Tibial artery (tissue), 4 donors: ENCODE measurements at regions not wholly inside any gene's neighbourhood (a gene's known extent, or its start where the extent isn't known, plus 50 kb on each side); places are given as distances from the start of the nearest gene placed in this dataset.

Experiments
- DNase-seq, 2 donors: peaks; one replicate each; pipeline ENCODE4 v3.0.0-alpha.2; 2019
- H3K27ac ChIP-seq, 2 donors: fragments of 200-600 bp; sonication (generic) in 1 of 2; 1 replicate in 1 of 2; 2 replicates in 1 of 2; pipeline ENCODE4 v1.5.1; 2018 to 2019; ENCODE audit warnings: mild to moderate bottlenecking in 1 of 2
- H3K27me3 ChIP-seq, 2 donors: fragments of 200-600 bp; sonication (generic) in 1 of 2; one replicate each; pipeline versions ENCODE4 v1.5.1 to v1.6.0; 2016 to 2019
- H3K36me3 ChIP-seq, 3 donors: fragments of 200-600 bp; sonication (generic) in 2 of 3; one replicate each; pipeline ENCODE4 v1.5.1; 2016 to 2019; ENCODE audit warnings: mild to moderate bottlenecking in 2 of 3
- H3K4me1 ChIP-seq, 4 donors: fragments of 200-600 bp; sonication (generic) in 2 of 4; 1 replicate in 3 of 4; 2 replicates in 1 of 4; pipeline ENCODE4 v1.5.1; 2016 to 2019
- H3K4me3 ChIP-seq, 2 donors: fragments of 200-600 bp; sonication (generic) in 1 of 2; 1 replicate in 1 of 2; 2 replicates in 1 of 2; pipeline ENCODE4 v1.5.1; 2018 to 2019; ENCODE audit warnings: mild to moderate bottlenecking in 2 of 2
- H3K9me3 ChIP-seq, 3 donors: fragments of 200-600 bp; sonication (generic) in 1 of 3; one replicate each; pipeline ENCODE4 v1.5.1; 2016 to 2019
- intact Hi-C: fragments of 100-400 bp; cut with DNase I; formaldehyde crosslinking; loops from one replicate; pipeline ENCODE4 v1.15.0; 2023; ENCODE audit warnings: low total_unique reads
- TF ChIP-seq, protein P1 (sequence below), 2 experiments: fragments of 200-600 bp in 1 of 2; fragments of 450-650 bp in 1 of 2; IDR thresholded peaks; one replicate each; pipeline ENCODE4 v1.5.1; 2017 to 2019; ENCODE audit warnings: antibody characterized with exemption in 2 of 2, mild to moderate bottlenecking in 1 of 2, moderate library complexity in 1 of 2

DNA sequence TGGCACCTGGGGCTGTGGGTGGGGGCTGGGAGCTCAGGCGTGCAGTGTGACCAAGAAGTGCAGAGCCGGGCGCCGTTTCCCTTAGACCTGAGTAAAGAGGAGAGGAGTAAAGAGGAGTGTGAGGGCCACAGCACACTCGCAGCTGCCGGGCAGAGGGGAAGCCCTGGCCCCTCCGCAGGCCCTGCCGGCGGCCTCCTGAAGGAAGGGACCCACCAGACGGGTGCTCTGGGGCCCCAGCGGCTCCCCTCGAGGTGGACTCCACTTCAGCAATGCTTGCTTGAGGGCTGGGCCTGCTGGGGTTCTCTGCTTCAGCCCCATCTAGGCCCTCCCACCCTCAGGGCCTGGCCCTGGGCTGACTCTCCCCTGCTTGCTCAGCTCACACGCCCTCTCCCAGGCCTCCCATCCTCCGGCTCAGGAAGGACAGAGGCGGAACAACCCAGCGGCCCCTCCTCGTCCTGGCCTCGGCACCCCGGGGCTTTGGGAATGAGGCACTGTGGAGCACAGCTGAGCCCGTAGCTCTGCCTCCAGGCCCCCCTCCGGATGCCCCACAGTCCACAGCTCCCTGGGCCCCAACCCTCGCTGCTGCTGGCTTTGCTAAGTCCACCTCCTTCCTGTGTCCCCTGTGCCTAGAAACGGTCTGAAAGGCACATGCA is 1198.7 kb downstream of the BRD1 start:
- Histone ChIP-seq H3K9me3 (no peaks in the 10 kb centered on the region), H3K27ac (no peak overlapping the region), H3K4me3 (no peak overlapping the region), H3K27me3 (peaks cover 0 to 11% of the 10 kb centered on the region in 2 donors), H3K4me1 (no peaks in the 10 kb centered on the region), H3K36me3 (no peaks in the 10 kb centered on the region)
- TF ChIP-seq, protein P1, sequence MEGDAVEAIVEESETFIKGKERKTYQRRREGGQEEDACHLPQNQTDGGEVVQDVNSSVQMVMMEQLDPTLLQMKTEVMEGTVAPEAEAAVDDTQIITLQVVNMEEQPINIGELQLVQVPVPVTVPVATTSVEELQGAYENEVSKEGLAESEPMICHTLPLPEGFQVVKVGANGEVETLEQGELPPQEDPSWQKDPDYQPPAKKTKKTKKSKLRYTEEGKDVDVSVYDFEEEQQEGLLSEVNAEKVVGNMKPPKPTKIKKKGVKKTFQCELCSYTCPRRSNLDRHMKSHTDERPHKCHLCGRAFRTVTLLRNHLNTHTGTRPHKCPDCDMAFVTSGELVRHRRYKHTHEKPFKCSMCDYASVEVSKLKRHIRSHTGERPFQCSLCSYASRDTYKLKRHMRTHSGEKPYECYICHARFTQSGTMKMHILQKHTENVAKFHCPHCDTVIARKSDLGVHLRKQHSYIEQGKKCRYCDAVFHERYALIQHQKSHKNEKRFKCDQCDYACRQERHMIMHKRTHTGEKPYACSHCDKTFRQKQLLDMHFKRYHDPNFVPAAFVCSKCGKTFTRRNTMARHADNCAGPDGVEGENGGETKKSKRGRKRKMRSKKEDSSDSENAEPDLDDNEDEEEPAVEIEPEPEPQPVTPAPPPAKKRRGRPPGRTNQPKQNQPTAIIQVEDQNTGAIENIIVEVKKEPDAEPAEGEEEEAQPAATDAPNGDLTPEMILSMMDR (IDR thresholded peaks at IDR 0.05): no peak
- no peak for DNase-seq
- intact Hi-C loops: no loop called here

DNA sequence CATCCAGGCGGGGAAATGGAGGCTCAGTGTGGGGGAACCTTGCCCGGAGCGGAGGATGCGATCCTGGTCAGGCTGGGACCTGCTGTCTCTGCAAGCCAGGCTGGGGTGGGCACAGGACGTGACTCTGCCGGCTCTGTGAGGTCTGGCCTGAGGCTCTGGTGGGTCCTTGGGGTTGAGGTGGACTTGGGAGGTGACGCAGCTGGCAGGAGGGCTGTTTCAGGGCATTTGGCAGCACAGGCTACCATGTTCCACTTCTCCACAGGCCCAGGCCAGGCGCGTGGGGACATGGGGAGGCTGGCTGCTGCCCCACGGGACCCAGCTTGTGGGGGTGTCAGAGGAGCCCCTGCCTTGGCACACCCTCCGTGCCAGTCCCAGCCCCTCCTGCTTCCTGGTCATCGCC is 1199.7 kb downstream of the BRD1 start:
- H3K27ac ChIP-seq: no peak overlapping the region
- H3K4me1 ChIP-seq: no peaks in the 10 kb centered on the region
- H3K36me3 ChIP-seq: no peaks in the 10 kb centered on the region
- TF ChIP-seq, protein P1 (IDR thresholded peaks at IDR 0.05): no peak
- H3K9me3 ChIP-seq: no peaks in the 10 kb centered on the region
- no peak overlapping the region for H3K4me3 ChIP-seq
- intact Hi-C loops: no loop called here
- DNase-seq: no peak
- peaks cover 0 to 11% of the 10 kb centered on the region in 2 donors for H3K27me3 ChIP-seq

DNA sequence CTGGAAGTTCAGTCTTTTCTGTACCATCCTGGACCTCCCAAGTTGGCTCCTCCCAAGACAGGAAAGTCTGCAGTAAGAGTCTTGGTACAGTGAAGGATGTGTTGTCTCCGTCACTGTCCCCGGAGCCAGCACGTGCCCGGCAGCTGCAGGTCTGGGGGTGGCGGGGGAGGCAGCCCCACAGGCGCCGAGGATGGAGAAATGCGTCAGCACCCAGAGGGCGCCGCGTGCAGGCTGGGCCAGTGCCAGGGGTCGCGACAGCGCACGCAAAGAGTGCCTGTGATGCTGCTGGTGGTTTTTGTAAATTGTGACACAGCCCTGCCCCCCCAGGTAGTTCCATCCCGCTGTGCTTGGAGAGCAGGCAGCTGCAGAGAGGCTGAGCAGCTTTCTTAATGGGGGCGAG is 1200.5 kb downstream of the BRD1 start:
- no peak for DNase-seq
- TF ChIP-seq, protein P1 (IDR thresholded peaks at IDR 0.05): no peak
- Histone ChIP-seq H3K9me3 (no peaks in the 10 kb centered on the region), H3K27ac (no peak overlapping the region), H3K36me3 (no peaks in the 10 kb centered on the region), H3K4me1 (no peaks in the 10 kb centered on the region), H3K27me3 (peaks cover 0 to 11% of the 10 kb centered on the region in 2 donors), H3K4me3 (no peak overlapping the region)
- intact Hi-C loops: no loop called here

DNA sequence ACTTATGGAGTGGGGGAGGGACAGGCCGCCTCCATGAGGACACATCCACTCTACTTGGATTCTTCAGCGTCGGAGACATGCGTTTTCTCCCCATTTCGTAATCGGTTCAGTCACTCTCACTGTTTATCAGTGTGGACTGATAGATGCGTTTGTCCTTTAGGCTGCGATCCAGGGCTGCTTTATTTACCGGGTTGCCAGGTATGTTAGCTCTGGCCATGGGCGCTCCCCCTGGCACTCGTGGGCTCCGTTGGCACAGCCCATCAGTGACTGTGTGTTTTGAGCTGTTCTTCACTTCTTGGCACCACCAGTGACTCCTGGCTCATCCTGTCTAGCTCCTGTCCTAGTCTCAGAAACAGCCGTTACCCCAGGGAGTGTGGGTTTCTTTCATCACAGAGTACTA is 1203.3 kb downstream of the BRD1 start:
- Histone ChIP-seq H3K27me3 (peaks cover 0 to 3% of the 10 kb centered on the region in 2 donors), H3K36me3 (no peaks in the 10 kb centered on the region), H3K4me1 (no peaks in the 10 kb centered on the region), H3K4me3 (no peak overlapping the region), H3K27ac (no peak overlapping the region), H3K9me3 (no peaks in the 10 kb centered on the region)
- TF ChIP-seq, protein P1 (IDR thresholded peaks at IDR 0.05): no peak
- intact Hi-C loops: no loop called here
- DNase-seq: no peak

DNA sequence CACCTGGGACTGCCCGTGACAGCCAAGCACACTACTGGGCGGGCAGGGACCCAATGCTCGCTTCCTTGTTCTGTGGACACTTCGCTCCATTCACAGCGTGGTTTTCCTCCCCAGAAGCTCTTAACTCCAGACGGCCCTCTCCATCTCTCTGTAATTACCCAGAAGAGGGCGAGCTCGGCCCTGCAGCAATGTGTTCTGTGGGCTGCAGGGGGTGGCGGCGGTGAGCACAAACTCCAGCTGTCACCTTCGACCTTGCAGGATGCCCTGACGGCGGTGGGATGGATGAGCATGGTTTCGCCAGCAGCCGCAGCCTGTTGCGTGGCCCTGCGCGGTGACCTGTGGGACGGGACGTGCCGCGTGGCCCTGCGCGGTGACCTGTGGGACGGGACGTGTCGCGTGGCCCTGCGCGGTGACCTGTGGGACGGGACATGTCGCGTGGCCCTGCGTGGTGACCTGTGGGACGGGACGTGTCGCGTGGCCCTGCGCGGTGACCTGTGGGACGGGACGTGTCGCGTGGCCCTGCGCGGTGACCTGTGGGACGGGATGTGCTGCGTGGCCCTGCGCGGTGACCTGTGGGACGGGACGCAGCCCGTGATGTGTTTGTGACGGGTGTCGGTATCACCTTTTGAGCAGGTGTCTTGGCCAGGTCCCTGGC is 1204.7 kb downstream of the BRD1 start:
- Histone ChIP-seq H3K9me3 (no peaks in the 10 kb centered on the region), H3K27ac (no peak overlapping the region), H3K36me3 (no peaks in the 10 kb centered on the region), H3K4me1 (no peaks in the 10 kb centered on the region), H3K4me3 (no peak overlapping the region), H3K27me3 (peaks cover 0 to under 1% of the 10 kb centered on the region in 2 donors)
- intact Hi-C loops: no loop called here
- TF ChIP-seq, protein P1 (IDR thresholded peaks at IDR 0.05): no peak
- no peak for DNase-seq
